ENCODE measurements at regions not wholly inside any gene's neighbourhood (a gene's known extent, or its start where the extent isn't known, plus 50 kb on each side); places are given as distances from the start of the nearest gene placed in this dataset.
"Not testable (repeated sequence)": the region's sequence is repeated elsewhere in the genome, so short reads cannot be mapped to it uniquely, and the experiment has no call there.

DNA sequence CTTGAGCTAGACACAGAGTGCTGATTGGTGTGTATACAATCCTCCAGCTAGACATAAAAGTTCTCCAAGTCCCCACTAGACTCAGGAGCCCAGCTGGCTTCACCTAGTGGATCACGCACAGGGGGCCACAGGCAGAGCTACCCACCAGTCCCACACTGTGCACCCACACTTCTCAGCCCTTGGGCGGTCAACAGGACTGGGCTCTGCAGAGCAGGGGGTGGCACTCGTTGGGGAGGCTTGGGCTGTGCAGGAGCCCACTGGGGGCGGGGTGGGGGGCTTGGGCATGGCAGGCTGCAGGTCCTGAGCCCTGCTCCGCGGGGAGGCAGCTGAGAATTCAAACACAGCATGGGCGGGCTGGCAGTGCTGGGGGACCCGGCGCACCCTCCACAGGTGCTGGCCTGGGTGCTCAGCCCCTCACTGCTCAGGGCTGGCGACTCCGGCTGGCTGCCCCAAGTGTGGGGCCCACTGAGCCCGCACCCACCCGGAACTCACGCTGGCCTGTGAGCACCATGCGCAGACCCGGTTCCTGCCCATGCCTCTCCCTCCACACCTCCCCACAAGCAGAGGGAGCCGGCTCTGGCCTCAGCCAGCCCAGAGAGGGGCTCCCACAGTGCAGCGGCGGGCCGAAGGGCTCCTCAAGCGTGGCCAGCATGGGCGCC lies 873.8 kb downstream of the PCDH17 start:
- not testable (repeated sequence) for H3K27me3 Mint-ChIP-seq (ENCODE audit: low read depth); H3K4me2 ChIP-seq (ENCODE audit: insufficient read depth, insufficient read length, low read length); H3K4me1 ChIP-seq (ENCODE audit: insufficient read depth, low read length); H2BK120ac ChIP-seq (ENCODE audit: low read depth, low read length, poor library complexity, severe bottlenecking); H2BK5ac ChIP-seq (ENCODE audit: insufficient read length, low read length); H4K5ac ChIP-seq (ENCODE audit: insufficient read length, low read depth, low read length); H4K91ac ChIP-seq (ENCODE audit: insufficient read length, low read depth, low read length); H3K4me1 Mint-ChIP-seq; H3K4ac ChIP-seq (ENCODE audit: low read depth, low read length); H3K27ac ChIP-seq (ENCODE audit: insufficient read length, low read depth, low read length); H3K9me3 ChIP-seq (ENCODE audit: control insufficient read depth, low read depth, low read length); H4K20me1 ChIP-seq (ENCODE audit: control insufficient read depth, insufficient read depth, insufficient read length); H2BK20ac ChIP-seq (ENCODE audit: low read depth, low read length, poor library complexity, severe bottlenecking); H3K79me2 ChIP-seq (ENCODE audit: insufficient read depth, low read length); H2AFZ ChIP-seq (ENCODE audit: low read length); DNase-seq; H3K4me3 Mint-ChIP-seq; H3K27me3 ChIP-seq (ENCODE audit: insufficient read depth, low read length); H3K18ac ChIP-seq (ENCODE audit: insufficient read length, low read depth, low read length); H3K23me2 ChIP-seq (ENCODE audit: insufficient read length, low read depth, low read length, poor library complexity, severe bottlenecking); H3K27ac Mint-ChIP-seq; H3K14ac ChIP-seq (ENCODE audit: insufficient read depth, low read length); H3K79me1 ChIP-seq (ENCODE audit: insufficient read depth, low read depth, low read length, poor library complexity, severe bottlenecking); H3K23ac ChIP-seq (ENCODE audit: insufficient read length, low read depth, low read length); H2AK5ac ChIP-seq (ENCODE audit: insufficient read length, low read length); H4K8ac ChIP-seq (replicated peaks; ENCODE audit: insufficient read length, low read depth, low read length); H3K56ac ChIP-seq (ENCODE audit: insufficient read length, low read depth, low read length); H2BK15ac ChIP-seq (ENCODE audit: low read depth, low read length); H3K9ac ChIP-seq (ENCODE audit: extremely low read depth, insufficient read length, low read length); H2BK12ac ChIP-seq (ENCODE audit: insufficient read length, low read depth, low read length); H3T11ph ChIP-seq (ENCODE audit: low read length)
- Mint-ChIP-seq H3K36me3 (ENCODE audit: insufficient read depth in 1 of 3, low read depth in 3 of 3) (peaks cover 2 to 23% (median 10%) of the 10 kb centered on the region in 3 experiments; a peak in 5 of 7 replicates), H3K9me3 (peaks cover 12 to 24% of the 10 kb centered on the region in 2 experiments)
- no CpG with 5 or more reads among the region's 22 CpGs for WGBS (ENCODE audit: extremely low coverage, insufficient read length, low lambda C conversion rate)
